ENCODE measurements at regions not wholly inside any gene's neighbourhood (a gene's known extent, or its start where the extent isn't known, plus 50 kb on each side); places are given as distances from the start of the nearest gene placed in this dataset.

DNA sequence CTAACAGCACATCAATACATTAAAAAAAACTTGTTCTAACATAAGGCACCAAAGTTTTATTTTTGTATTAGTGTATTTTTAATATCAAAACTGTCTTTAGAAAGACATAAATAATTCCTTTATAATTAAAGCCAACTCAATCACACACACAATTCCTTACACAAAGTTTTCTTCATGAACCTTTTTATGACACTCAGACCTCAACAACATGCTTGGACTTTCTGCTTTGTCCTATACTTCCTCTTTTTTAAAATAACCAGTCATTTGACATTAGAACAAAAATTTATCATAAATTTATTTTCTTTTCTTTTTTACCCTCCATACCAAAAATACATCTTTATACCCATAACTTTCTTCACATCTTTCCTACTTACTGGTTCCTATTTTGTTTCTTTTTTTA is 292.0 kb upstream of the ARID1B start:
- H3K4me2 ChIP-seq (ENCODE audit: low read length): no peak overlapping the region
- no peaks in the 10 kb centered on the region for H3K27me3 ChIP-seq (ENCODE audit: insufficient read depth, low read length)
- H4K20me1 ChIP-seq (ENCODE audit: insufficient read depth): no peaks in the 10 kb centered on the region
- DNase-seq (ENCODE audit: low read depth, low spot score) (no peak), ATAC-seq (no peak)
- no TSS peak for BruUV-seq (replicated peaks)
- POLR2A ChIA-PET: no interaction called here
- no peaks in the 10 kb centered on the region for H3K9me3 ChIP-seq (ENCODE audit: control insufficient read depth in 1 of 2, insufficient read depth in 1 of 2, low read depth in 1 of 2, low read length in 2 of 2)
- no peaks in the 10 kb centered on the region for H3K4me1 ChIP-seq (ENCODE audit: control insufficient read depth in 1 of 2, insufficient read depth in 2 of 2, low read length in 2 of 2)
- RAD21 ChIA-PET (ENCODE audit: low non-redundant PET in 1 of 2, low total read pairs in 2 of 2, uncharacterized antibody in 2 of 2, unreplicated experiment in 2 of 2): no interaction called here
- no peak for TF ChIP-seq ZFX (IDR thresholded peaks at IDR 0.05)
- TF ChIP-seq FOSL1 (IDR thresholded peaks at IDR 0.05; ENCODE audit: low read depth): no peak
- no peak for TF ChIP-seq JUND (IDR thresholded peaks at IDR 0.05)
- no peak for TF ChIP-seq RAD21 (IDR thresholded peaks at IDR 0.05; ENCODE audit: low read depth)
- TF ChIP-seq SP1 (IDR thresholded peaks at IDR 0.05; ENCODE audit: low read depth): no peak
- TF ChIP-seq ZNF274 (IDR thresholded peaks at IDR 0.05; ENCODE audit: low read depth, low read length): no peak
- TF ChIP-seq, protein P1, sequence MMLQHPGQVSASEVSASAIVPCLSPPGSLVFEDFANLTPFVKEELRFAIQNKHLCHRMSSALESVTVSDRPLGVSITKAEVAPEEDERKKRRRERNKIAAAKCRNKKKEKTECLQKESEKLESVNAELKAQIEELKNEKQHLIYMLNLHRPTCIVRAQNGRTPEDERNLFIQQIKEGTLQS (IDR thresholded peaks at IDR 0.05): no peak
- TF ChIP-seq SRF (IDR thresholded peaks at IDR 0.05; ENCODE audit: low read depth): no peak
- TF ChIP-seq CBX3 (IDR thresholded peaks at IDR 0.05; ENCODE audit: low read depth): no peak
- TF ChIP-seq, protein P2, sequence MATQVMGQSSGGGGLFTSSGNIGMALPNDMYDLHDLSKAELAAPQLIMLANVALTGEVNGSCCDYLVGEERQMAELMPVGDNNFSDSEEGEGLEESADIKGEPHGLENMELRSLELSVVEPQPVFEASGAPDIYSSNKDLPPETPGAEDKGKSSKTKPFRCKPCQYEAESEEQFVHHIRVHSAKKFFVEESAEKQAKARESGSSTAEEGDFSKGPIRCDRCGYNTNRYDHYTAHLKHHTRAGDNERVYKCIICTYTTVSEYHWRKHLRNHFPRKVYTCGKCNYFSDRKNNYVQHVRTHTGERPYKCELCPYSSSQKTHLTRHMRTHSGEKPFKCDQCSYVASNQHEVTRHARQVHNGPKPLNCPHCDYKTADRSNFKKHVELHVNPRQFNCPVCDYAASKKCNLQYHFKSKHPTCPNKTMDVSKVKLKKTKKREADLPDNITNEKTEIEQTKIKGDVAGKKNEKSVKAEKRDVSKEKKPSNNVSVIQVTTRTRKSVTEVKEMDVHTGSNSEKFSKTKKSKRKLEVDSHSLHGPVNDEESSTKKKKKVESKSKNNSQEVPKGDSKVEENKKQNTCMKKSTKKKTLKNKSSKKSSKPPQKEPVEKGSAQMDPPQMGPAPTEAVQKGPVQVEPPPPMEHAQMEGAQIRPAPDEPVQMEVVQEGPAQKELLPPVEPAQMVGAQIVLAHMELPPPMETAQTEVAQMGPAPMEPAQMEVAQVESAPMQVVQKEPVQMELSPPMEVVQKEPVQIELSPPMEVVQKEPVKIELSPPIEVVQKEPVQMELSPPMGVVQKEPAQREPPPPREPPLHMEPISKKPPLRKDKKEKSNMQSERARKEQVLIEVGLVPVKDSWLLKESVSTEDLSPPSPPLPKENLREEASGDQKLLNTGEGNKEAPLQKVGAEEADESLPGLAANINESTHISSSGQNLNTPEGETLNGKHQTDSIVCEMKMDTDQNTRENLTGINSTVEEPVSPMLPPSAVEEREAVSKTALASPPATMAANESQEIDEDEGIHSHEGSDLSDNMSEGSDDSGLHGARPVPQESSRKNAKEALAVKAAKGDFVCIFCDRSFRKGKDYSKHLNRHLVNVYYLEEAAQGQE (IDR thresholded peaks at IDR 0.05; ENCODE audit: low read depth): no peak
- TF ChIP-seq, protein P3, sequence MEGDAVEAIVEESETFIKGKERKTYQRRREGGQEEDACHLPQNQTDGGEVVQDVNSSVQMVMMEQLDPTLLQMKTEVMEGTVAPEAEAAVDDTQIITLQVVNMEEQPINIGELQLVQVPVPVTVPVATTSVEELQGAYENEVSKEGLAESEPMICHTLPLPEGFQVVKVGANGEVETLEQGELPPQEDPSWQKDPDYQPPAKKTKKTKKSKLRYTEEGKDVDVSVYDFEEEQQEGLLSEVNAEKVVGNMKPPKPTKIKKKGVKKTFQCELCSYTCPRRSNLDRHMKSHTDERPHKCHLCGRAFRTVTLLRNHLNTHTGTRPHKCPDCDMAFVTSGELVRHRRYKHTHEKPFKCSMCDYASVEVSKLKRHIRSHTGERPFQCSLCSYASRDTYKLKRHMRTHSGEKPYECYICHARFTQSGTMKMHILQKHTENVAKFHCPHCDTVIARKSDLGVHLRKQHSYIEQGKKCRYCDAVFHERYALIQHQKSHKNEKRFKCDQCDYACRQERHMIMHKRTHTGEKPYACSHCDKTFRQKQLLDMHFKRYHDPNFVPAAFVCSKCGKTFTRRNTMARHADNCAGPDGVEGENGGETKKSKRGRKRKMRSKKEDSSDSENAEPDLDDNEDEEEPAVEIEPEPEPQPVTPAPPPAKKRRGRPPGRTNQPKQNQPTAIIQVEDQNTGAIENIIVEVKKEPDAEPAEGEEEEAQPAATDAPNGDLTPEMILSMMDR (IDR thresholded peaks at IDR 0.05 in 2 of 3, conservative IDR thresholded peaks at IDR 0.05 in 1 of 3; ENCODE audit: borderline replicate concordance in 1 of 3, insufficient read depth in 1 of 3, low read depth in 2 of 3, low read length in 2 of 3): no peak
- intact Hi-C loops (cut with micrococcal nuclease): no loop called here
- H3K9me2 ChIP-seq (ENCODE audit: insufficient read depth): no peaks in the 10 kb centered on the region
- no peak overlapping the region for H3K4me3 ChIP-seq (replicated peaks in 1 of 2; ENCODE audit: low read depth in 1 of 2, low read length in 2 of 2)
- no peak overlapping the region for H3K27ac ChIP-seq (ENCODE audit: low read depth, low read length)
- H3K79me2 ChIP-seq (ENCODE audit: insufficient read depth, low read length): no peaks in the 10 kb centered on the region
- CTCF ChIA-PET: no interaction called here
- H3K36me3 ChIP-seq (ENCODE audit: control insufficient read depth in 1 of 2, insufficient read depth in 2 of 2, low read length in 2 of 2): no peaks in the 10 kb centered on the region
- H2AFZ ChIP-seq (ENCODE audit: low read depth, low read length, poor library complexity, severe bottlenecking): no peak overlapping the region
- H3K9ac ChIP-seq (ENCODE audit: low read length): no peak overlapping the region
